Fibroblast of lung (primary cell): ENCODE measurements at regions not wholly inside any gene's neighbourhood (a gene's known extent, or its start where the extent isn't known, plus 50 kb on each side); places are given as distances from the start of the nearest gene placed in this dataset.
A peak's percentile ranks its signal among the peaks of the same experiment; 100 is the strongest.

ENCODE experiments used
- DNase-seq, 2 donors: peaks; one replicate each; pipeline versions ENCODE4 v3.0.0 to v3.0.0-alpha.2; 2010; ENCODE audit warnings: low read depth in 2 of 2
- H2AFZ ChIP-seq: 2 replicates; pipeline ENCODE4 v1.5.1; 2012; ENCODE audit warnings: low read length, control low read depth, inconsistent platforms
- H3K27ac ChIP-seq: 2 replicates; pipeline ENCODE4 v1.5.1; 2011; ENCODE audit warnings: low read length, control low read depth; ENCODE audit not compliant: insufficient read depth
- H3K27me3 ChIP-seq: 2 replicates; pipeline ENCODE4 v1.5.1; 2011; ENCODE audit warnings: mild to moderate bottlenecking, low read length; ENCODE audit not compliant: control insufficient read depth, insufficient read depth
- H3K36me3 ChIP-seq: 2 replicates; pipeline ENCODE4 v1.5.1; 2011; ENCODE audit warnings: low read length; ENCODE audit not compliant: control insufficient read depth, insufficient read depth
- H3K4me1 ChIP-seq: 2 replicates; pipeline ENCODE4 v1.5.1; 2011; ENCODE audit warnings: low read length; ENCODE audit not compliant: control insufficient read depth, insufficient read depth; ENCODE audit errors: extremely low read depth
- H3K4me2 ChIP-seq: 2 replicates; pipeline ENCODE4 v1.5.1; 2011; ENCODE audit warnings: low read length, control low read depth; ENCODE audit not compliant: insufficient read depth; ENCODE audit errors: extremely low read depth
- H3K4me3 ChIP-seq, 4 experiments: fragments of 200-600 bp in 1 of 4; sonication (generic) in 1 of 4; replicated peaks in 1 of 4; 2 replicates each; pipeline ENCODE4 v1.5.1; 2011 to 2016; ENCODE audit warnings: low read length in 4 of 4, low read depth in 3 of 4, mild to moderate bottlenecking in 3 of 4, control low read depth in 2 of 4, inconsistent platforms in 1 of 4, mixed read lengths in 1 of 4; ENCODE audit not compliant: insufficient read depth in 1 of 4; ENCODE audit errors: control extremely low read depth in 1 of 4
- H3K79me2 ChIP-seq: 2 replicates; pipeline ENCODE4 v1.5.1; 2012; ENCODE audit warnings: mild to moderate bottlenecking, low read length, inconsistent platforms; ENCODE audit not compliant: control insufficient read depth, insufficient read depth
- H3K9ac ChIP-seq: 2 replicates; pipeline ENCODE4 v1.5.1; 2011; ENCODE audit warnings: mild to moderate bottlenecking, low read length, control low read depth; ENCODE audit not compliant: insufficient read depth
- H3K9me3 ChIP-seq: 2 replicates; pipeline ENCODE4 v1.5.1; 2012; ENCODE audit warnings: low read depth, low read length; ENCODE audit not compliant: control insufficient read depth, insufficient read depth
- H4K20me1 ChIP-seq: 2 replicates; pipeline ENCODE4 v1.5.1; 2011; ENCODE audit warnings: low read length; ENCODE audit not compliant: control insufficient read depth, insufficient read depth; ENCODE audit errors: extremely low read depth
- CTCF ChIP-seq, 2 donors: IDR thresholded peaks in 1 of 2; conservative IDR thresholded peaks in 1 of 2; 1 replicate in 1 of 2; 2 replicates in 1 of 2; pipeline ENCODE4 v1.5.1; 2011 to 2012; ENCODE audit warnings: low read length in 2 of 2, control low read depth in 1 of 2, inconsistent platforms in 1 of 2, low read depth in 1 of 2, mild to moderate bottlenecking in 1 of 2
- EZH2 ChIP-seq: IDR thresholded peaks from 2 replicates; pipeline ENCODE4 v1.5.1; 2012; ENCODE audit warnings: low read length, control low read depth, mild to moderate bottlenecking; ENCODE audit errors: missing control alignments

GRCh38 chr12:18799561-18799960 lies 61.6 kb downstream of the CAPZA3 start:
- H3K4me3 ChIP-seq: no peak overlapping the region
- no peaks in the 10 kb centered on the region for H3K79me2 ChIP-seq
- no peaks in the 10 kb centered on the region for H3K4me1 ChIP-seq
- no peak overlapping the region for H2AFZ ChIP-seq
- H3K9me3 ChIP-seq: no peaks in the 10 kb centered on the region
- no peaks in the 10 kb centered on the region for H4K20me1 ChIP-seq
- peak; percentile 19 to 51 for DNase-seq
- no peaks in the 10 kb centered on the region for H3K27me3 ChIP-seq
- no peak overlapping the region for H3K9ac ChIP-seq
- no peak overlapping the region for H3K27ac ChIP-seq
- H3K36me3 ChIP-seq: no peaks in the 10 kb centered on the region
- H3K4me2 ChIP-seq: no peak overlapping the region
- TF ChIP-seq CTCF (conservative IDR thresholded peaks at IDR 0.05 in 1 of 2, IDR thresholded peaks at IDR 0.05 in 1 of 2; ENCODE audit: low read depth in 1 of 2, low read length in 2 of 2) (no peak), EZH2 (no peak)

GRCh38 chr12:18805516-18806248 lies 67.8 kb downstream of the CAPZA3 start:
- Histone ChIP-seq H3K9me3 (no peaks in the 10 kb centered on the region), H3K79me2 (no peaks in the 10 kb centered on the region), H3K4me1 (no peaks in the 10 kb centered on the region), H3K9ac (no peak overlapping the region), H3K27me3 (no peaks in the 10 kb centered on the region), H3K4me2 (no peak overlapping the region), H3K4me3 (no peak overlapping the region), H3K27ac (no peak overlapping the region), H4K20me1 (no peaks in the 10 kb centered on the region), H3K36me3 (no peaks in the 10 kb centered on the region), H2AFZ (no peak overlapping the region)
- no peak for DNase-seq
- TF ChIP-seq EZH2 (no peak), CTCF (conservative IDR thresholded peaks at IDR 0.05 in 1 of 2, IDR thresholded peaks at IDR 0.05 in 1 of 2; ENCODE audit: low read depth in 1 of 2, low read length in 2 of 2) (peak in 1 of 2 donors; percentile 15)

GRCh38 chr12:18807714-18808113 lies 69.8 kb downstream of the CAPZA3 start:
- no peaks in the 10 kb centered on the region for H3K79me2 ChIP-seq
- DNase-seq: no peak
- H3K36me3 ChIP-seq: no peaks in the 10 kb centered on the region
- H3K4me1 ChIP-seq: no peaks in the 10 kb centered on the region
- no peak overlapping the region for H3K9ac ChIP-seq
- no peaks in the 10 kb centered on the region for H3K9me3 ChIP-seq
- H3K4me3 ChIP-seq: no peak overlapping the region
- no peak overlapping the region for H3K4me2 ChIP-seq
- H2AFZ ChIP-seq: no peak overlapping the region
- H4K20me1 ChIP-seq: no peaks in the 10 kb centered on the region
- no peak for TF ChIP-seq EZH2
- TF ChIP-seq CTCF (conservative IDR thresholded peaks at IDR 0.05 in 1 of 2, IDR thresholded peaks at IDR 0.05 in 1 of 2; ENCODE audit: low read depth in 1 of 2, low read length in 2 of 2): no peak
- H3K27me3 ChIP-seq: no peaks in the 10 kb centered on the region
- no peak overlapping the region for H3K27ac ChIP-seq
